Stimulated activated CD8-positive, alpha-beta memory T cell treated with anti-CD3 and anti-CD28 coated beads, Interleukin-4, amount 100 ng/mL, for 48 hours (primary cell): ENCODE measurements at regions not wholly inside any gene's neighbourhood (a gene's known extent, or its start where the extent isn't known, plus 50 kb on each side); places are given as distances from the start of the nearest gene placed in this dataset.
"Not testable (repeated sequence)": the region's sequence is repeated elsewhere in the genome, so short reads cannot be mapped to it uniquely, and the experiment has no call there.

ENCODE experiments used
- DNase-seq: peaks from one replicate; pipeline ENCODE4 v3.0.0-alpha.2; 2020

DNA sequence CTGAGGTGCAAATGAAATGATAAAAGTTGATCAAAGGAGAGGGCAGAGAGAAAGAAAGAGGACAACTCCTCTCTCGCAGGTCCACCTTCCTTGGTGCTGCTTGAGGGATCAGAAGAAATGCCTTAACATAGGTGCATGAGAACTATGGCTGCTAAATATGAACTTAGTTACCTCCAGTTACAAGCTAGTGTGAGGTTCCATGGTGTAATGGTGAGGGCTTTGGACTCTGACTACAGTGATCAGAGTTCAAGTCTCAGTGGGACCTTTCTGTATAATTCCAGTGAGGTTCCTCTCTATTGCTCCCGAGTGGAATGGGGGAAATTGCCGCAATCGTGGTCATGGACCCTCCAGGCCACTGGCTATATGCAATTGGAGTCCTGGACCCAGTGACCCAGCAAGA lies 387.3 kb downstream of the FAM72C start:
- DNase-seq = no peak

DNA sequence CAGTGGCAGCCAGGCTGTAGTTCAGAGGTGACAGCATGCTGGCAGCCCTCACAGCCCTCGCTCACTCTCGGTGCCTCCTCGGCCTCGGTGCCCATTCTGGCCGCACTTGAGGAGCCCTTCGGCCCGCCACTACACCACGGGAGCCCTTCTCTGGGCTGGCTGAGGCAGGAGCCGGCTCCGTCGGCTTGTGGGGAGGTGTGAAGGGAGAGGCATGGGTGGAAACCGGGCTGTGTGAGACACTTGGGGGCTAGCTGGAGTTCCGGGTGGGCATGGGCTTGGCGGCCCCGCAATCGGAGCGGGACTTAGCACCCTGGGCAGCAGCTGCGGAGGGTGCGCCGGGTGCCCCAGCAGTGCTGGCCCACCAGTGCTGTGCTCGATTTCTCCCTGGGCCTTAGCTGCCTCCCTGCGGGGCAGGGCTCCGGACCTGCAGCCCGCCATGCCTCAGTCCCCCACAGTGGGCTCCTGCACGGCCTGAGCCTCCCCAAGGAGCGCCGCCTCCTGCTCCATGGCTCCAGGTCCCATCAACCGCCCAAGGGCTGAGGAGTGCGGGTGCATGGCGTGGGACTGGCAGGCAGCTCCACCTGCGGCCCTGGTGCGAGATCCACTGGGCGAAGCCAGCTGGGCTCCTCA lies 396.8 kb downstream of the FAM72C start:
- DNase-seq = no peak

DNA sequence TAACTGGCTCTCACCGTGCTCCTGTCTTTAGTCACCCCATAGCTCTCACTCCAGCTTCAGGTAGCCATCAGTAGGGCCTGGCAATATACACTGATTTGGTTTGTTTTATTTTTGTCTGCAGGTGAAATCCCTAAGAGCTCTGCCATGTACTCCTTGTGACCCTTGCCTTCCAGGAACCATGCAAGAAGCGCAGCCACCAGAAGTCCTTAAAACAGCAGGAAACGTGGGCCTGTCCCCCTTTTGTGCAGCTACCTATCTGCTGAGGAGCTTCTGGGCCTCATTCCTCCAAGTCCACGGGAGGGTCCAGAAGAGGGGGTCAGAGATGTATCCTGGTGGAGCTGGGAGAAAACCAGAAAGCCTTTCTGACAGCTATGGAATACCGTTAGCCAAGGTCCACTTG lies 399.1 kb downstream of the FAM72C start:
- not testable (repeated sequence) for DNase-seq

DNA sequence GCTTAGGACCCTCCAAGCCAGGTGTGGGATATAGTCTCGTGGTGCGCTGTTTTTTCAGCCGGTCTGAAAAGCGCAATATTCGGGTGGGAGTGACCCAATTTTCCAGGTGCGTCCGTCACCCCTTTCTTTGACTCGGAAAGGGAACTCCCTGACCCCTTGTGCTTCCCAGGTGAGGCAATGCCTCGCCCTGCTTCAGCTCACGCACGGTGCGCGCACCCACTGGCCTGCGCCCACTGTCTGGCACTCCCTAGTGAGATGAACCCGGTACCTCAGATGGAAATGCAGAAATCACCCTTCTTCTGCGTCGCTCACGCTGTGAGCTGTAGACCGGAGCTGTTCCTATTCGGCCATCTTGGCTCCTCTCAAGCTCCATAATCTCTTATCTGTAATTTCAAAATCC lies 408.0 kb downstream of the FAM72C start:
- not testable (repeated sequence) for DNase-seq

DNA sequence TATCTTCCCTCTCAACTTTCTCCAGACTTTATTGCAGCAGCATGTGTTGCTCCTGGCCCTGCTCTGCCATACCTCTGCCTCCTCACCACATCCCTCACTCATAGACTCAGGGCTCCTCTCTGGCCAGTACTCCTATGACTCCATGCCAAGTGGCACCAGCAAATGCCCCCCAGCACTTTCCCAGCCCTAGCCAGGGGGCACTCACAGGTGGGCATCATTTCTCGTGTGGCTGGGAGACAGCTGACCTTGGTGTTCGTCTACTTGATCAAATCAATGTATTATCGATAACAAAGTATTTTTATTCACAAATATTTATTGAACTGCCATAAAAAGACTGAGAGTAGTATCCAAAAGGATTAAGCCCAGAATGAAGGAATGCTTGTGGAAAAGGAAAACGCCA lies 418.2 kb downstream of the FAM72C start:
- no peak for DNase-seq

DNA sequence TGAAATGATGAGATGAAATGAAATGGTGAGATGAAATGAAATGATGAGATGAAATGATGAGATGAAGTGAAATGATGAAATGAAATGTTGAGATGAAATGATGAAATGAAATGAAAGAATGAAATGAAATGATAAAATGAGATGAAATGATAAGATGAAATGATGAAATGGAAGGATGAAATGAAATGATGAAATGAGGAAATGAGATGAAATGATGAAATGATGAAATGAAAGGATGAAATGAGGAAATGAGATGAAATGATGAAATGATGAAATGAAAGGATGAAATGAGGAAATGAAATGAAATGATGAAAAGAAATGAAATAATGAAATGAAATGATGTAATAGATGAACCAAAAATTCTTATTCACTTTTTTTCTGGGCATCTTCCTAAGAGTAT lies 467.1 kb downstream of the FAM72C start:
- not testable (repeated sequence) for DNase-seq

DNA sequence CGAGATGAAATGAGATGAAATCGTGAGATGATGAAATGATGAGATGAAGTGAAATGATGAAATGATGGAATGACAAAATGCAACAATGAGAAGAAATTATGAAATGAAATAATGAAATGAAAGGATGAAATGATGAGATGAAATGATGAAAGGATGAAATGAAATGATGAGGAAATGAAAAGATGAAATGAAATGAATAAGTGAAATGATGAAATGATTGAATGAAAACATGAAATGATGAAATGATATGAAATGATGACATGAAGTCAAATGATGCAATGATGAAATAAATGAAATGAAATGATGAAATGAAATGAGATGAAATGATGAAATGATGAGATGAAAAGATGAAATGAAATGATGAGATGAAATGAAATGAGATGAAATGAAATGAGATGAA lies 467.7 kb downstream of the FAM72C start:
- not testable (repeated sequence) for DNase-seq

DNA sequence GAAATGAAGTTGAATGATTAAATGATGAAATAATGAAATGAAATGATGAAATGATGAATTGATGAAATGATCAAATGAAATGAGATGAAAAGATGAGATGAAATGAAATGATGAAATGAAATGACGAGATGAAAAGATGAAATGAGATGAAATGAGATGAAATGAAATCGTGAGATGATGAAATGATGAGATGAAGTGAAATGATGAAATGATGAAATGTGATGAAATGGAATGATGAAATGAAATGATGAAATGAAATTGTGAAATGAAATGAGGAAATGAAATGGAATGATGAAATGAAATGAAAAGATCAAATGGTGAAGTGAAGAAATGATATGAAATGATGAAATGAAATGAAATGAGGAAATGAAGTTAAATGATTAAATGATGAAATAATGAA lies 468.7 kb downstream of the FAM72C start:
- DNase-seq = not testable (repeated sequence)

DNA sequence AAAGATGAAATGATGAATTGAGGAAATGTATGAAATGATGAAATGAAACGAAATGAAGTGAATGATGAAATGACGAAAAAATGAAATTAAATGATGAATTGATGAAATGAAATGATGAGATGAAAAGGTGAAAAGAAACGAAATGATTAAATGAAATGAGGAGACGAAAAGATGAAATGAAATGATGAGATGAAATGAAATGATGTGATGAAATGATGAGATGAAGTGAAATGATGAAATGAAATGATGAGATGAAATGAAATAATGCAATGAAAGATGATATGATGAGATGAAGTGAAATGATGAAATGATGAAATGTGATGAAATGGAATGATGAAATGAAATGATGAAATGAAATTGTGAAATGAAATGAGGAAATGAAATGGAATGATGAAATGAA lies 469.7 kb downstream of the FAM72C start:
- not testable (repeated sequence) for DNase-seq

DNA sequence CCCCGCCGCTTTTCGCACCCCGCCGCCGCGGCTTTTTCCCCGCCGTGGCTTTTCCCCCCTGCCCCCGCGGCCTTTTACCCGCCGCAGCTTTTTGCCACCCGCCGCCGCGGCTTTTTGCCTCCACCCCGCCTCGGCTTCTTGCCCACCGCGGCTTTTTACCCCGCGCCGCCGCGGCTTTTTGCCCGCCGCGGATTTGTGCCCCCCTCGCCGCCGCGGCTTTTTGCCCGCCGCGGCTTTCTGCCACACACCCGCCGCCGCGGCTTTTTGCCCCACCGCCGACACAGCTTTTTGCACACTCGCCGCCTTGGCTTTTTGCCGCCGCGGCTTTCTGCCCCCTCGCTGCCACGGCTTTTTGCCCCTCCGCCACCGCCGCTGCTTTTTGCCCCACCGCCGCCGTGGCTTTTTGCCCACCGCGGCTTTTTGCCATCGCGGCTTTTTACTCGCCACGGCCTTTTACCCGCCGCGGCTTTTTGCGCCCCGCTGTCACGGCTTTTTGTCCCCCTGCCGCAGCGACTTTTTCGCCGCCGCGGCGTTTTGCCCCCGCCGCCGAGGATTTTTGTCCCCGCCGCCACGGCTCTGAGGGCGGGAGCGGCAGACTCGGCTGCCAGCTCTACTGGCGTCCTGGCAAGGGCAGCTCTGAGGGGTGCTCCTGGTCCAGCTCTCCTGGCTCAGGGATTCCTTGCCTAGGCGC lies 473.6 kb downstream of the FAM72C start:
- peak; percentile 22 for DNase-seq

DNA sequence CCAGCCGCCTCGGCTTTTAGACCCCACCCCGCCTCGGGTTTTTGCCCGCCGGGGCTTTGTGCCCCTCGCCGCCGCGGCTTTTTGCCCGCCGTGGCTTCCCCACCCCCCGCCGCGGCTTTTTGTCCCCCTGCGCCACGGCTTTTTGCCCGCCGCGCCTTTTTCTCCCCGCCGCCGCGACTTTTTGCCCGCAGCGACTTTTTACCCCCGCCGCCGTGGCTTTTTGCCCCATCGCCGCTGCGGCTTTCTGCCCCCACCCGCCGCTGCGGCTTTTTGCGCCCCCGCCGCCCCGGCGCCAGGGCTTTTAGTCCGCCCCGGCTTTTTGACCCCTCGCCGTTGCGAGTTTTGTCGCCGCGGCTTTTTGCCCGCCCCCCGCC lies 474.4 kb downstream of the FAM72C start:
- DNase-seq = no peak

DNA sequence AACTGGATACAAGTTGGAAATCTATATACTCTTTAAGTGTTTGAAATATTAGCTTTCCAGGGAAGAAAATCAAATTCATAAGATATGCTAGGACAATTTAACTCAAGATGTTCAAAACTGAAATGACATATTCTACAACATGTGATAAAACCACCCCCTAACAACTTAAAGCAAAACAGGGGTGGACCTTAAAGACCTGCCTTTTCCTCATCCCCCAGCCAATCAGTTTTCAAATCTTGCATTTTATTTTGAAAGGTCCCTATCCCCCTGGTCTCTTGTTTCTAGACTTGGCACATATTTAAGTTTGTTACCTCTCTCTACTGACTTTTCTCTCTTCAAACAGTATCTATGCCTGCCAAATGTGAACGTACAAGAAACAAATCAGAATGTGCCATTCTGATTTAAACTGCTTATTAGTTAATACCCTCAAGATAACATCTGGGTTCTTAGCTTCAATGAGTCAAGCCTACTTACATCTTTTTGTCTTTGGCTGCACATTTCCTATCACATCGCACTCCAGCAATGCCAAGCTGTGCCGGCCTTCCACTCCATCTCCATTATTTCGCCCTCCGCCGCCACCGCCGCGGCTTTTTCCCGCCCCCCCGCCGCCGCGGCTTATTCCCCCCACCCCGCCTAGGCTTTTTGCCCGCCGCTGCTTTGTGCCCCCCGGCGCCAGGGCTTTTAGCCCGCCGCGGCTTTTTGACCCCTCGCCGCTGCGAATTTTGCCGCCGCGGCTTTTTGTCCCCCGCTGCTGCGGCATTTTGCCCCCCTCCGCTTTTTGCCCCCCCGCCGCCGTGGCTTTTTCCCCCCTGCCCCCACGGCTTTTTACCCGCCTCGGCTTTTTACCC lies 475.0 kb downstream of the FAM72C start:
- DNase-seq = not testable (repeated sequence)
